PC-9 (cell line): ENCODE measurements at regions not wholly inside any gene's neighbourhood (a gene's known extent, or its start where the extent isn't known, plus 50 kb on each side); places are given as distances from the start of the nearest gene placed in this dataset.

Source experiments
- CTCF ChIP-seq: fragments of 200-600 bp; sonication (generic); conservative IDR thresholded peaks from 2 replicates; pipeline ENCODE4 v1.6.1; 2017; ENCODE audit warnings: mixed run types, antibody characterized with exemption, mild to moderate bottlenecking, moderate library complexity
- EZH2 ChIP-seq: fragments of 200-600 bp; sonication (generic); IDR thresholded peaks from 2 replicates; pipeline ENCODE4 v1.8.0; 2017; ENCODE audit warnings: antibody characterized with exemption, low read depth

- no peak for TF ChIP-seq CTCF
- no peak for TF ChIP-seq EZH2
Observed at GRCh38 chr6:163808231-163808630, 393.7 kb downstream of the QKI start.
